ENCODE measurements at regions not wholly inside any gene's neighbourhood (a gene's known extent, or its start where the extent isn't known, plus 50 kb on each side); places are given as distances from the start of the nearest gene placed in this dataset.

GRCh38 chr1:4975856-4976255 is 321.4 kb downstream of the AJAP1 start:
- Histone ChIP-seq H3K9ac (no peak overlapping the region), H3K36me3 (no peaks in the 10 kb centered on the region), H3K4me2 (no peak overlapping the region), H3K9me3 (ENCODE audit: low read depth) (no peaks in the 10 kb centered on the region), H3F3A (ENCODE audit: low read depth) (no peaks in the 10 kb centered on the region), H3K4me1 (no peaks in the 10 kb centered on the region), H3K27me3 (no peaks in the 10 kb centered on the region), H2AFZ (replicated peaks) (no peak overlapping the region), H3K79me2 (ENCODE audit: low read depth) (no peaks in the 10 kb centered on the region), H3K27ac (no peak overlapping the region), H3K4me3 (no peak overlapping the region), H4K20me1 (ENCODE audit: low read depth) (no peaks in the 10 kb centered on the region)
- no peak overlapping the region for H3K27ac Mint-ChIP-seq
- no peaks in the 10 kb centered on the region for H3K9me3 Mint-ChIP-seq
- peaks cover 10% of the 10 kb centered on the region for H3K27me3 Mint-ChIP-seq (ENCODE audit: insufficient read depth, low read depth)
- no peak for TF ChIP-seq CTCF (IDR thresholded peaks at IDR 0.05)
- no peak overlapping the region for H3K4me3 Mint-ChIP-seq
- H3K36me3 Mint-ChIP-seq = no peaks in the 10 kb centered on the region
- DNase-seq (ENCODE audit: low spot score) = no peak
- H3K4me1 Mint-ChIP-seq = peaks cover 2% of the 10 kb centered on the region

GRCh38 chr1:4974981-4975685 is 320.7 kb downstream of the AJAP1 start:
- H4K20me1 ChIP-seq (ENCODE audit: low read depth) = no peaks in the 10 kb centered on the region
- no peak overlapping the region for H2AFZ ChIP-seq (replicated peaks)
- no peak overlapping the region for H3K27ac Mint-ChIP-seq
- no peaks in the 10 kb centered on the region for H3K9me3 Mint-ChIP-seq
- no peak overlapping the region for H3K27ac ChIP-seq
- no peaks in the 10 kb centered on the region for H3K36me3 Mint-ChIP-seq
- DNase-seq (ENCODE audit: low spot score) = no peak
- no peak overlapping the region for H3K9ac ChIP-seq
- H3K4me1 ChIP-seq = no peaks in the 10 kb centered on the region
- no peak overlapping the region for H3K4me2 ChIP-seq
- H3K79me2 ChIP-seq (ENCODE audit: low read depth) = no peaks in the 10 kb centered on the region
- H3K4me3 Mint-ChIP-seq = no peak overlapping the region
- H3K4me1 Mint-ChIP-seq = no peaks in the 10 kb centered on the region
- H3F3A ChIP-seq (ENCODE audit: low read depth) = no peaks in the 10 kb centered on the region
- H3K36me3 ChIP-seq = no peaks in the 10 kb centered on the region
- no peaks in the 10 kb centered on the region for H3K27me3 ChIP-seq
- H3K4me3 ChIP-seq = no peak overlapping the region
- TF ChIP-seq EZH2phosphoT487 (IDR thresholded peaks at IDR 0.05) = no peak
- no peak for TF ChIP-seq EZH2 (IDR thresholded peaks at IDR 0.05)
- TF ChIP-seq CTCF (IDR thresholded peaks at IDR 0.05) = no peak
- no peaks in the 10 kb centered on the region for H3K9me3 ChIP-seq (ENCODE audit: low read depth)
- H3K27me3 Mint-ChIP-seq (ENCODE audit: insufficient read depth, low read depth) = peaks cover 8% of the 10 kb centered on the region

- Mint-ChIP-seq H3K27me3 (ENCODE audit: insufficient read depth, low read depth) (peaks cover 8% of the 10 kb centered on the region), H3K4me3 (no peak overlapping the region), H3K4me1 (no peaks in the 10 kb centered on the region), H3K27ac (no peak overlapping the region), H3K9me3 (no peaks in the 10 kb centered on the region), H3K36me3 (no peaks in the 10 kb centered on the region)
- Histone ChIP-seq H3K79me2 (ENCODE audit: low read depth) (no peaks in the 10 kb centered on the region), H3K36me3 (no peaks in the 10 kb centered on the region), H3K4me3 (no peak overlapping the region), H3K4me2 (no peak overlapping the region), H3F3A (ENCODE audit: low read depth) (no peaks in the 10 kb centered on the region), H3K4me1 (no peaks in the 10 kb centered on the region), H3K27me3 (no peaks in the 10 kb centered on the region), H3K9me3 (ENCODE audit: low read depth) (no peaks in the 10 kb centered on the region), H3K27ac (no peak overlapping the region), H4K20me1 (ENCODE audit: low read depth) (no peaks in the 10 kb centered on the region), H3K9ac (no peak overlapping the region), H2AFZ (replicated peaks) (no peak overlapping the region)
- DNase-seq (ENCODE audit: low spot score) = no peak
- TF ChIP-seq EZH2 (IDR thresholded peaks at IDR 0.05) = no peak
- TF ChIP-seq CTCF (IDR thresholded peaks at IDR 0.05) = no peak
- no peak for TF ChIP-seq EZH2phosphoT487 (IDR thresholded peaks at IDR 0.05)
These were observed 318.9 kb downstream of the AJAP1 start for GRCh38 chr1:4973341-4973740.

Measured in neural progenitor cell (in vitro differentiated cells).